ENCODE measurements at regions not wholly inside any gene's neighbourhood (a gene's known extent, or its start where the extent isn't known, plus 50 kb on each side); places are given as distances from the start of the nearest gene placed in this dataset.

DNA sequence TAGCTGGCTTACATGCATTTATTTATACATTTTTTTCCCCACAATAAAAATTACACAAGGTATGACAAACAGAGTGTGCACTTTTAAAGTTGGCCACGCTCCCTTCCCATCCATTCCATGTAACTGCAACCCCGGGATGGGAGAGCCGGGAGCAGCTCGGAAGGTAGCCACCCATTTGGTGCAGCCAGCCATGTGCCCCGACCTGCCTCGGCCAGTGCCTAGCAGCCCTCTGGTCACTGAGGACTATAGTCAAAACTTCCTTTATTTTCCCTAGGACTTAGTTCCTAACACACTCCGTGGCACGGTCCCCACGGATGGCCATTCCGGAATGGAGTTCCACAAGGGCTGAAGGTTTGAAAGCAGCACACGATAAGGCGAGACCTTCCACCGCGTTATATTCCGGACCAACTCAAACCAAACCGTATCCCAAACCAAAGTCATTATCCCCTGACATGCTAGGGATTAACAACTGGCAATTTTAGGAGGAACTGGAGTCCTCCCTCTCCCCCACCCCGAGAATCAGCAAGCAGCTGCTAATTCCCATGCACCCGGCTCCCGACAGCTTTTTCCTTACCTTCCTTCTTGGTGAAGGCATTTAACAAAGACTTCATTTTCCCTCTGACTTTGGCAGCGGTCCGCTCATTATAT is 426.4 kb downstream of the SHANK2 start:
- H3K9me3 Mint-ChIP-seq, result no peaks in the 10 kb centered on the region
- H3K4me3 Mint-ChIP-seq, result no peak overlapping the region
- H3K9me3 ChIP-seq (ENCODE audit: control insufficient read depth, insufficient read depth, low read length), result no peaks in the 10 kb centered on the region
- H3K4me1 ChIP-seq (ENCODE audit: control insufficient read depth, insufficient read depth, low read length), result no peaks in the 10 kb centered on the region
- H3K4me3 ChIP-seq (ENCODE audit: low read length), result no peak overlapping the region
- H3K27me3 Mint-ChIP-seq (ENCODE audit: low read depth in 2 of 2), result peaks cover 26 to 42% of the 10 kb centered on the region in 2 donors
- H3K27ac ChIP-seq (ENCODE audit: low read length), result no peak overlapping the region
- DNase-seq (no peak), ATAC-seq (no peak)
- H3K4me1 Mint-ChIP-seq, result peaks cover 0 to 4% of the 10 kb centered on the region in 2 donors
- intact Hi-C loops (cut with micrococcal nuclease), result no loop called here
- no peaks in the 10 kb centered on the region for H3K36me3 Mint-ChIP-seq
- no peaks in the 10 kb centered on the region for H3K36me3 ChIP-seq (ENCODE audit: control insufficient read depth, insufficient read depth, low read length)
- H3K27ac Mint-ChIP-seq, result no peak overlapping the region
- H3K27me3 ChIP-seq (ENCODE audit: control insufficient read depth, insufficient read depth, low read length), result peaks cover 9% of the 10 kb centered on the region
- 57% methylated on average over 21 of the region's 21 CpGs for WGBS (ENCODE audit: insufficient coverage)
- no peak for TF ChIP-seq CTCF (IDR thresholded peaks at IDR 0.05)

DNA sequence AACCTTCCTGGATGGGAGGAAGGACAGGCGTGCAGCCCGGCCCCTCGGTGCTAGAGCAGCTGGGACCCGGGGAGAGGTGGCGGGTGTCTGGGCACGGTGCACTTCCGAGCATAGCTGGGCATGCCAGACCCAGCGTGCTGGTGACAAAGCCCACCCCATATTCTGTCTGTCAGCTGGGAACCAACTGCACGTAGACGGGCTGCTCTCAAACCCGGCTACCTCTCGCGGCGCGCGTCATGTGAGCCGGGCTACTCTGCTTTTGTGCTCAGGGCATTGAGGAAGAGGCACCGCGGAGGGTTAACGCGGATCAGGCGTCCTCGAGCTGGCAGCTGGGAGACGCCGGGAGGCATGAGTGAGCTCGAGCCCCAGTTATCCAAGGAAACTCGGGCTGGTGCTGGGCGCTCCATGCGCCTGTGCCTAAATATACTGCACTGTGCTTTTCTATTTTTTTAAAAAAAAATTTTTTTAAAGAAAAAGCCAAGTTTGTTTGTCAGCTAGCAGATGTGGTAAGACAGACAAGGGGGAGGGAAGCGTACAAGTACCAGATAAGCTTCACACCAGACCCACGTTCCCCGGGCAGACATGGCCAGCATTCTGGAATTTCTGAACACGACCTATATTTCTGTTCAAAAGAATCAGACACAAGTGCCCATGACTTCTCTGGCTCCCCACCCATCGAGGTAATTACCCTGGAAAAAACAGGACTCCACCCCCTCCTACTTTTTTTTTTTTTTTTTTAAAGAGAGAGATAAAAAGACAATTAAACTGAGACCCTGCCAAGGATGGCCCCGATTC is 425.6 kb downstream of the SHANK2 start:
- TF ChIP-seq CTCF (IDR thresholded peaks at IDR 0.05), result no peak
- Histone ChIP-seq H3K4me3 (ENCODE audit: low read length) (no peak overlapping the region), H3K36me3 (ENCODE audit: control insufficient read depth, insufficient read depth, low read length) (no peaks in the 10 kb centered on the region), H3K9me3 (ENCODE audit: control insufficient read depth, insufficient read depth, low read length) (no peaks in the 10 kb centered on the region), H3K27me3 (ENCODE audit: control insufficient read depth, insufficient read depth, low read length) (peaks cover 9% of the 10 kb centered on the region), H3K4me1 (ENCODE audit: control insufficient read depth, insufficient read depth, low read length) (no peaks in the 10 kb centered on the region), H3K27ac (ENCODE audit: low read length) (no peak overlapping the region)
- intact Hi-C loops (cut with micrococcal nuclease), result no loop called here
- no peak for ATAC-seq
- H3K27ac Mint-ChIP-seq, result no peak overlapping the region
- whole genome bisulfite sequencing (ENCODE audit: insufficient coverage), result 16% methylated on average over 33 of the region's 35 CpGs
- peaks cover 26 to 42% of the 10 kb centered on the region in 2 donors for H3K27me3 Mint-ChIP-seq (ENCODE audit: low read depth in 2 of 2)
- H3K9me3 Mint-ChIP-seq, result no peaks in the 10 kb centered on the region
- peaks cover 0 to 4% of the 10 kb centered on the region in 2 donors for H3K4me1 Mint-ChIP-seq
- DNase-seq, result no peak
- H3K4me3 Mint-ChIP-seq, result no peak overlapping the region
- H3K36me3 Mint-ChIP-seq, result no peaks in the 10 kb centered on the region

DNA sequence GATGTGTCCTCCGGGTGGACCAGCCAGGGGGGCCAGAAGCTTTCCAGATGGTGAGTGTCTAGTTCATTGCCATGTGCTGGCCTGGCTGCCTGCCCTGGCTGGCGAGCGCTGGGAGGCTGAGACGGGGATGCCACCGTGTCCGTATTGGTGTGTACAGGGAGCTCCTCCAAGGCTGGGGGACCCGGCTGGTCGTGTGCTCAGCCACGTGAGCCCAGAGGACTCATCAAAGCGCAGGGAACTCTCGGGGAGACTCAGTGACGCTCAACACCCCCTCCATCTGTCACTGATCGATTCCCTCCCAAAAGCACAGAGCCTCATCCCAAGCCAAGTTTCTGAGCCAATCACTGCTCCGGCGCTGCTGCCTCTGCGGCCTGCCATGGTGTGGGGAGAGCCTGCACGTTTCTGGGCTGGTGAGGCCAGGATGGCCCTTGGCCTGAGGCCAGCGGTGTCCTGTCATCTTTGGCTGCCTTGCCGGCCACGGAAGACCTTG is 423.7 kb downstream of the SHANK2 start:
- H3K4me3 Mint-ChIP-seq, result no peak overlapping the region
- peaks cover 0 to 4% of the 10 kb centered on the region in 2 donors for H3K4me1 Mint-ChIP-seq
- Histone ChIP-seq H3K4me1 (ENCODE audit: control insufficient read depth, insufficient read depth, low read length) (no peaks in the 10 kb centered on the region), H3K9me3 (ENCODE audit: control insufficient read depth, insufficient read depth, low read length) (no peaks in the 10 kb centered on the region), H3K27ac (ENCODE audit: low read length) (no peak overlapping the region), H3K27me3 (ENCODE audit: control insufficient read depth, insufficient read depth, low read length) (peaks cover 9% of the 10 kb centered on the region), H3K4me3 (ENCODE audit: low read length) (no peak overlapping the region), H3K36me3 (ENCODE audit: control insufficient read depth, insufficient read depth, low read length) (no peaks in the 10 kb centered on the region)
- ATAC-seq (no peak), DNase-seq (no peak)
- H3K27ac Mint-ChIP-seq, result no peak overlapping the region
- H3K27me3 Mint-ChIP-seq (ENCODE audit: low read depth in 2 of 2), result peaks cover 18 to 36% of the 10 kb centered on the region in 2 donors
- H3K9me3 Mint-ChIP-seq, result no peaks in the 10 kb centered on the region
- H3K36me3 Mint-ChIP-seq, result no peaks in the 10 kb centered on the region
- 91% methylated on average over 20 of the region's 20 CpGs for WGBS (ENCODE audit: insufficient coverage)
- intact Hi-C loops (cut with micrococcal nuclease), result no loop called here
- no peak for TF ChIP-seq CTCF (IDR thresholded peaks at IDR 0.05)
